Stimulated activated naive CD4-positive, alpha-beta T cell treated with Interleukin-2 at 50 U/mL for 16 hours (primary cell): ENCODE measurements at regions not wholly inside any gene's neighbourhood (a gene's known extent, or its start where the extent isn't known, plus 50 kb on each side); places are given as distances from the start of the nearest gene placed in this dataset.

Experiments used
- DNase-seq: peaks from one replicate; lab custom pipeline; 2025; lab: John Stamatoyannopoulos, UW

DNA sequence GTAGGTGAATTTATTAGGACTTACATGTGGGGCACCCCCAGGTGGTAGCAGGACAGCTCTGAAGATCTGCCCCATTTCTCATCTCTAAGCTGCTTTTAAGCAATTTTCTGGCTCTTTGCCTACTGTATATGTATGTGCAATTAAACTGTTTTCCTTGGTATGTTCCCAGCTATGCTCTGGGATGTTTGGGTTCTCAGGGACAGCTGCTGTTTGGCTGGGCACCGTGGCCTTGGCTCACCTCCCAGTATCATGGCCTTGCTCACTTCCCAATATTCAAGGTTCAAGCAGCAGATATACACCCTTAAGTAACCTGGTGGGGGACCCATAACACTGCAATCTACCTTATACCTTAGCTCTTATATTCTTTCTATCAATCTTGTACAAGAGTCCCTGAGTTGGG lies 53.7 kb upstream of the KITLG start:
- DNase-seq: no peak

DNA sequence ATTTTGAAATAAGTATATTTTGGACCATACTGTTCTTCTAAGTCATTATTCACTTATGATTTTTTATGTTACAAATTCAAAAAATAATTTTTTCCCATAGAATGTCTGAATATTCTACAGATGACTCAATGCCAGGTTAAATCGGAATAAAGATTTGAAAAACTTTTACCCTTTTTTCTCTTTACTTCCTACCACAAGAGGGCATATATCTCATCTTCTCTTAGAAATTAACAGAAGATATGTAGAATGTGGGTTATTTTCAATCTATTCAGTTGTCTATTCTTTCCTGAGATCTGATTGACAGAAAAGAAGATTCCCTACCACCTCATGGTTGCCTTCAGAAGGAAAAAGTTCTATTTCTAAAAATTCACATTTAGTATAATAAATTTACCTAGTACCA lies 53.0 kb upstream of the KITLG start:
- DNase-seq: no peak

DNA sequence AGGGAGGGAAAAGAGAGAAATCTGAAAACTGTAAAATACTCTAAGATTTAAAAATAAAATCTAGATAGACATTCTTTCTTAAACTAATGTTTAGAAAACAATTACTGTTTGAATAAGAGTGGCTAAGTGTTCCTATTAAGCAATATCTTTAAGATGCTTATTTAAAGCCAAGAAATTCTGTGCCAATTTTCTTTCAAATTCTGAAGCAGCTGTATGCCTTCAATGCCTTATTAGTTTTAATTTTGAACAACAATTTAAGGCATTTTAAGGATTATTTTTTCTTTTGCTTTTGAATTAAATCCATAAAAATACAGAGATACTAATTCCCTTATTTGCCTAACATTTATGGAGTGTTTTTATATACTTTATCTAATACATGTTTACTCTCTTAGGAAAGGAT lies 50.3 kb upstream of the KITLG start:
- DNase-seq: no peak
